HG02885 (cell line): ENCODE measurements at regions not wholly inside any gene's neighbourhood (a gene's known extent, or its start where the extent isn't known, plus 50 kb on each side); places are given as distances from the start of the nearest gene placed in this dataset.

Experiments
- ATAC-seq: cut with Tn5 transposase; IDR thresholded peaks from one replicate; pipeline ENCODE4 v1.9.1; 2021; ENCODE audit warnings: mild to moderate bottlenecking; ENCODE audit not compliant: unreplicated experiment, poor library complexity

- no peak for ATAC-seq
Observed at GRCh38 chr2:180191432-180192124, 184.5 kb upstream of the CWC22 start.

GRCh38 chr2:180190851-180191250 lies 183.8 kb upstream of the CWC22 start:
- no peak for ATAC-seq

GRCh38 chr2:180187611-180188010 lies 180.5 kb upstream of the CWC22 start:
- ATAC-seq, result no peak

- no peak for ATAC-seq
Observed at GRCh38 chr2:180184506-180184905, 177.4 kb upstream of the CWC22 start.

GRCh38 chr2:180180511-180180910 lies 173.4 kb upstream of the CWC22 start:
- no peak for ATAC-seq

GRCh38 chr2:180177534-180177933 lies 170.4 kb upstream of the CWC22 start:
- ATAC-seq, result no peak

- no peak for ATAC-seq
Observed at GRCh38 chr2:180175736-180176135, 168.6 kb upstream of the CWC22 start.

GRCh38 chr2:180174580-180174979 lies 167.5 kb upstream of the CWC22 start:
- no peak for ATAC-seq

GRCh38 chr2:180169474-180169873 lies 162.4 kb upstream of the CWC22 start:
- ATAC-seq, result no peak

GRCh38 chr2:180161415-180161814 lies 154.3 kb upstream of the CWC22 start:
- ATAC-seq, result no peak

GRCh38 chr2:180159921-180160320 lies 152.8 kb upstream of the CWC22 start:
- ATAC-seq, result no peak

- ATAC-seq, result no peak
Observed at GRCh38 chr2:180158961-180159360, 151.9 kb upstream of the CWC22 start.

- no peak for ATAC-seq
Observed at GRCh38 chr2:180156651-180157050, 149.6 kb upstream of the CWC22 start.

GRCh38 chr2:180150606-180151005 lies 143.5 kb upstream of the CWC22 start:
- ATAC-seq, result no peak

GRCh38 chr2:180146541-180146940 lies 139.4 kb upstream of the CWC22 start:
- no peak for ATAC-seq

GRCh38 chr2:180146114-180146513 lies 139.0 kb upstream of the CWC22 start:
- no peak for ATAC-seq

GRCh38 chr2:180145163-180145562 lies 138.1 kb upstream of the CWC22 start:
- ATAC-seq, result no peak

GRCh38 chr2:180144338-180144813 lies 137.3 kb upstream of the CWC22 start:
- no peak for ATAC-seq

GRCh38 chr2:180143633-180144337 lies 136.7 kb upstream of the CWC22 start:
- no peak for ATAC-seq

- no peak for ATAC-seq
Observed at GRCh38 chr2:180141600-180141999, 134.5 kb upstream of the CWC22 start.

- no peak for ATAC-seq
Observed at GRCh38 chr2:180133736-180134135, 126.6 kb upstream of the CWC22 start.

- ATAC-seq, result no peak
Observed at GRCh38 chr2:180130403-180130802, 123.3 kb upstream of the CWC22 start.
